ENCODE measurements at regions not wholly inside any gene's neighbourhood (a gene's known extent, or its start where the extent isn't known, plus 50 kb on each side); places are given as distances from the start of the nearest gene placed in this dataset.

DNA sequence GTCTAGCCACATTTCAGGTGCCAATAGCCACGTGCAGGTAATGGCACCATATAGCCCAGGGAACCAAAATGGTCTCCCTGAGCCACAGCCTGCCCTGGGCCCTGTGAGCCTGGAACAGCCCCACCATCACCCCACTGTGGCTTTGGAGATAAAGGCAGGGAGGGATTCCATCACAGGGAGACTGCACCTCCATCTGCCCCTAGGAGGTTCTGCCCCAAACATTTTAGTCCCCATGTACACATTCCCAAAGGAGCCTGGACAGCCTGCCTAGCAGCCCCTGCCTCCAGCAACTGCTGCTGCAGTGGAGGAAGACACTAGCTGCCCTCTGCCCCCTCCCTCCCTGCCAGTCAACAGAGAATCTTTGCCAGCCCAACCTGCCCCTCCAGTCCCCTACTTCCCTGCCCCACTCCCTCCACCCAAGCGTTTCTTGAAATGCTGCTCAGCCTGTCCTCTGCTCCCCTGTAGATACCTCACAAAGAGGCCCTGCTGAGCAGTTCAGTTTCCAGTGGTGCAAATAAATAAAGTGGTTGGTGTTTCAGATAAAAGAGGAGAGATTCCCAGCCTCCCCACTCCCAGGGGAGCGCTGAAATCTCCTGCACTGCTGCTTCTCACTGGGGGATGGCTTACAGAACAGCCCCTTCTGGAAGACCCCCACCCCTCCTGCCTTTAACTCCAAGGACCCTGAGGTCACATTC, 921.8 kb downstream of the UQCRFS1 start:
- DNase-seq (ENCODE audit: low read depth), result no peak

DNA sequence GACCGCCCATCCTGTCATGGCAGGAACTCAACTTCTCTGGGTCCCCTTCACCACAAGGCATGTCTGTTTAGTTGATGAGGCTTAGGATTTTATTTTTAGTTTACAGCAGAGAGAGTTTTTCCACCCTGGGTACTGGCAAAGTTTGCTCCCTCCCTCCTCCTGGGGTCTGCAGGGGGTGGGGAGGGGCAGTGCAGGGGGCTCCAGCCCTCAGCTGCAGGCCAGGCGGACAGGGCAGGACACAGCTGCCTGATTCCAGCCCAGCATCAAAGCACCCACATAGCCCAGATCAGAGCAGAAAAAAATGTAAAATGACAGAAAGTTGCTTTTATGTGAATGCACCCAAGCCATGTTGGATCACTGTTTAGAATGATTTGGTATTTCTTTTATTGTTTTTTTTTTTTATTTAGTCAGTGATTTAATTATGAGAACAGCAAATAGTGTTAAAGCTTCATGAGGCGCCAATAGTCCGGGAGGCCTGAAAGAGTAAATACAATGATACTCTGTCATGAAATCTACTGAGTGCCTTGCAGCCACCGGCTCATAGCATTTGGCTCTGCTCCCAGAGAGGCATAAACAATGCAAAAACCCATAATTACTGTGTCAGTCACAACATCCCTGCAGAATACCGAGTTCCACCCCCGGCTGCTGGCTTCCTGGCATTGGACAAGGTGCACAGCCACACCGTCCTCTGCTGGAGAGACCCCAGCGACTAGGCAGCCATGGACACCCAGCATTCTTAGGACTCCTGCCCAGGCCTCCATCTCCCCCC, 923.5 kb downstream of the UQCRFS1 start:
- no peak for DNase-seq (ENCODE audit: low read depth)

DNA sequence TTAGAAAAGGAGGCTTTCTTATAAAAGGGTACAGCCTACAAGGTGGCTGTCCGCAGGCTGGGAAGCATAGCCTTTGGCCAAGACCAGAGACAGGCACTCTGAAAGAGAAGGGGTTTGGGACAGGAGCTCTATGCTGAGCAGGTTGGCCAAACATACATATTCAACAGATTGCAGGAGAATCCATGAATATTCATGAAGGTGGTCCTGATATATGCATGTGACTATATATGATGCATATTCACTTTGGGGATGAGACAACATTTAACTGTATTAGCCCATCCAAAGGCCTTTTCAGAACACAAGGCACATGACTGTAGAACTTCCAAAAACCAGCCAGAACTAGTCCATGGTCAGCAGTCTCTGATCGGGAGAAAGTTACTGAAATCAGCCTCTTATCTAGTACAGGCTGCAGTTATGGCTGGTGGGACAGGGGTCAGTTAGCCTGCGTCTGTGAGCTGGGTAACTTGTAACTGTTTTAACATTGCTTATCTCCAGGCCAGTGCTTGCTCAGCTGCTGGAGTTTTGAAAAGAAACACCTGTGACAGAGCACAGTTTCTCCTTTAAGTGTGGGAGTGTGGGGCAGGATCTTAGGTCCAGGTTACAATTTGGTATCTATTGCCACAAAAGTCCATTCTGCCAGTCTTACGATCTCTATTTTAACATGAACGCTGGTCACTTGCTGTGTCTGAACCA, 924.2 kb downstream of the UQCRFS1 start:
- no peak for DNase-seq (ENCODE audit: low read depth)

DNA sequence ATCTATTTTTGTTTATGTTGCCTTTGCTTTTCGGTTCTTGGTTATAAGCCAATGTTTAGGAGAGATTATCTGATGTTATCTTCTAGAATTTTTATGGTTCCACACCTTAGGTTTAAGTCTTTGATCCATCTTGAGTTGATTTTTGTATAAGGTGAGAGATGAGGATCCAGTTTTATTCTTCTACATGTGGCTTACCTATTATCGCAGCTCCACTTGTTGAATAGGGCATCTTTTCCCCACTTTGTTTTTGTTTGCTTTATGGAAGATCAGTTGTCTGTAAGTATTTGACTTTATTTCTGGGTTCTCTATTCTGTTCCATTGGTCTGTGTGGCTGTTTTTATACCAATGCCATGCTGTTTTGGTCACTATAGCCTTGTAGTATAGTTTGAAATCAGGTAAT, 927.0 kb downstream of the UQCRFS1 start:
- no peak for DNase-seq (ENCODE audit: low read depth)

DNA sequence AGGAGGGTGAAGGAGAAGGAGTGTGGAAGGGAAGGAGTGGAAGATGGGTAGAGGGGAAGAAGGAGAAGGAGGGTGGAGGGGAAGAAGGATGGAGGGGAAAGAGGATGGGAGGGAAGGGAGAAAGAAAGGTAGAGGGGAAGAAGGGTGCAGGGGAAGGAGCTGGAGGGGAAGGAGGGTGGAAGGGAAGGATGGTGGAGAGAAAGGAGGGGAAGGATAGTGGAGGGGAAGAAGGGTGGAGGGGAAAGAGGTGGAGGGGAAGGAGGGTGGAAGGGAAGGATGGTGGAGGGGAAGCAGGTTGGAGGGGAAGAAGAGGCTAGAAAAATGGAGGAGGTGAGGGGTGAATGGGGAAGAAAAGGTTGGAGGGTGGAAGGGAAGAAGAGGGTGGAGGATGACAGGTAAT, 927.9 kb downstream of the UQCRFS1 start:
- no peak for DNase-seq (ENCODE audit: low read depth)

DNA sequence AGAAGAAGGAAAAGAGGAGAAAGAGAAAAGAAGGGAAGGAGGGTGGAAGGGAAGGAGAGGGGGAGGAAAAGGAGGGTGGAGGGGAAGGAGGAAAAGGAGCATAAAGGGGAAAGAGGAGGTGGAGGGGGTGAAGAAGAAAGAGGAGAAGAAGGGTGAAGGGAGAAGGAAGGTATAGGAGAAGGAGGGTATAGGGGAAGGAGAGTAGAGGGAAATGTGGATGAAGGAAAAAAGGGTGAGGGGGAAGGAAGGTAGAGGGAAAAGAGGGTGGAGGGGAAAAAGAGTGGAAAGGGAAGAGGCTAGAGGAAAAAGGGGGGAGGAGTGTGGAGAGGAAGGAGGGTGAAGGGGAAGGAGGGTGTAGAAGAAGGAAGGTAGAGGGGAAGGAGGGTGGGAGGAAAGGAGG, 928.6 kb downstream of the UQCRFS1 start:
- no peak for DNase-seq (ENCODE audit: low read depth)

DNA sequence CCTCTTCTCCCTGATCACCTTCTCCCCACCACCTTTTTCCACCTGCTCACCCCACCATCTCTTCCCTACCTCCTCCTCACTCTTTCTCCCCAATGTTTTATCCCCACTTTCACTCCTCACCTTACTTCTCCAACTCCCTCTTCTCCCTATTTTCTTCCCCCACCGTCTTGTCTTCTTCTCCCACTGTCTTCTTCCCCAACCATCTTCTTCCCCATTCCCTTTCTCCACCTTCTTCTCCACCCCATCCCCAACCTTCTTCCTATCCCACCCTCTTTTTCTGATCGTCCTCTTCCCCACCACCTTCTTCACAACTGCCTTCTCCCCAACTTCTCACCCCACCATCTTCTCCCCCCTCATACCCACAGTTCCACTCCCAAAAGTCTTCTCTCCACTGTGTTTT, 929.4 kb downstream of the UQCRFS1 start:
- DNase-seq (ENCODE audit: low read depth), result no peak

DNA sequence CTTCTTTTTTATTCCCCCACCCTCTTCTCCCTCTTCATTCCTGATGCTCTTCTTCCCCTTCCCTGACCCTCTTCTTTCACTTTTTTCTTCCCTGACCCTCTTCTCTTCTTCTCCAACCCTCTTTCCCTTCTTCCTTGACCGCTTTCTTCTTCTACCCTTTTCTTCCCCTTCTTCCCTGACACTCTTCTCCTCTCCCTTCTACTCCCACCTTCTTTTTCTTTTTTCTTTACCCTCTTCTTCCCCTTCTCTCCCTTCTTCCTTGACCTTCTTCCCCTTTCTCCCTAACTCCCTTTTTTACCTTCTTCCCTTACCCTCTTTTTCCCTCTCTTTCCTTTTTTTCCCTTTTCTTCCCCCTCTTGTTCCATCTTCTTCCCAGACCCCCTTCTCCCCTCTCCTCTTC, 931.3 kb downstream of the UQCRFS1 start:
- no peak for DNase-seq (ENCODE audit: low read depth)

DNA sequence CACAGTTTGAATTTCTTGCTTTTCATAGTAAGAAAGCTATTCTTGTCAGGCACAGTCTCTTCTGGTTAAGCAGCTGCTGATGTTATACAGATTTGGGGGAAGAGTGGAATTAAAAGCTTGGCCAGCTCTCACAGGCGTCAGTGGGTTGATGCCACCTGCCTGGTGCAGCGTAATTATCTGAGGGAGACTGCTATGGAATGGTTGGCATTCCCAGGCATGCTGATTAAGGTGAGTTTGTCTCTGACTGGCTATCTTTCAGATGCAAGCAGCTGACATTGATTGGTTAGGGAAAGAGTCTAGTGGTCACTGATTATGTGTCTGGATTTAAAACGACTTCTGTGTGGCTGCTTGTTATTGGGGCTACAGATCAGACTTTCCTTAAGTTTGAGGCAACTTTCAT, 948.4 kb downstream of the UQCRFS1 start:
- DNase-seq (ENCODE audit: low read depth), result no peak

DNA sequence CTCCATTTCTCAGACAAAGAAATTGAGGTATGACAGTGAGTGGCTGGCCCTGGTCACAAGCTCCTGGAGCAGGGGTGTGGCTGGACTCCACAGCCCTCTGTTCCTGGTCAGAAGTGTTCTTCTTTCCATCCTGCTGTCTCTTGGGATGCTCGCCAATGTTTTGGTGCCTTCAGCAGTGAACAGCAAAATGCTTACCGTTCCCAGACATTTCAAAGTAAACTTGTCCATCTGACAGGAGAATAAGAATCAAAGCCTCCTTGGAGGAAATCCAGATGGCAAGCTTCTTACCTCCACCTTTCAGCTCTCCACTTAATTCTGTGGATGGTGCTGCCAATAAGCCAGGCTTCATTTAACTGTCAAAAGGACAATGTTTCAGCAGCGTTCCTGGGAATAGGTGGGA, 954.1 kb downstream of the UQCRFS1 start:
- DNase-seq (ENCODE audit: low read depth), result no peak

DNA sequence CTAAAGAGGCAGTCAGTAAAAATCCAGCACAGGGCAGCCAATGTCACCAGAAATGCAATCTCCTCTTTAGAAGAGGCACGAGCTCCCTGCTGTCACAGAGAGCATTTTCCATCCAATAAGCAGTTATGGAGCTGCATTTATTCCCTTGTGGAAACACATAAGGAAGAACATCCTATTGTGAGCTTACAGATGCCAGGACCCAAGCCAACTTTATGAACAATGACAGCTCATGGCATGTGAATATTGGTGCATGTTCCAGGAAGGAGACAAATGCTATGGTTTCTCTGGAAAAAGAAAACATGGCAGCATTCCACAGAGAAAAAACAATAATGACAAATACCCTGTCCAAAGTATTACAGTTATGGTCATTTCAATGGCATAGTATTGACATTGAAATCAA, 955.6 kb downstream of the UQCRFS1 start:
- DNase-seq (ENCODE audit: low read depth), result no peak

DNA sequence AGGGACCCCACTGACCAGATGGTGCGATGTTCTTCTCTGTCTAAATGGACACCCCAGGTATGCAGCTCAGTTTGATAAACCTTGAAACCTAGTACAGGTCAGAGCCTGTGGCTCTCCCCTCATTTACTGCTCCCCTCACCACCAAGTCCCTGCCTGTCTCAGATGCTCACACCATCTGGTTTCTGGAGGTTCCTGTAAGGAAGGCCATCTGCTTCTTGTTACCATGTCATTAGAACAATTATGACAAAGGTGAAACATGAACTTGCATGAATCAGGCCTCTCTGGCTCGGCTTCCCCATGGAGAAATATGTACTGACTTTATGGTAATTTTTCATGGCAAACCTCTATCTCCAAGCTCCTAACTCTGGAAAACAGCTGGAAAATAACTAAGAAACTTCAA, 965.7 kb downstream of the UQCRFS1 start:
- no peak for DNase-seq (ENCODE audit: low read depth)

DNA sequence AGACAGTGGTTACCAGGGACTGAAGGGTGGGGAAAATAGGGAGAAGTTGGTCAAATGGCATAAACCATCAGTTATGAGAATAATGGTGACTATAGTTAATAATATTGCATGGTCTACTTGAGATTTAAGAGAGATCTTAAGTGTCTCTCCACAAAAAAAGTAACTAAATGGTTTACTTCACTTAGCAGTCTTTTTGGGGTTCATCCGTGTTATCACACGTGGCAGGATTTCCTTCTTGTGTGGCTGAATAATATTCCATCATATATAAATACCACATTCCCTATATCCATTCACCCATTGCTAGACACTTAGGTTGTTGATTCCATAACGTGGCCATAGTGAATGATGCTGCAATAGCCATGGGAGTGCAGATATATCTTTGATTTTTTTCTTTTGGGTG, 967.0 kb downstream of the UQCRFS1 start:
- no peak for DNase-seq (ENCODE audit: low read depth)

DNA sequence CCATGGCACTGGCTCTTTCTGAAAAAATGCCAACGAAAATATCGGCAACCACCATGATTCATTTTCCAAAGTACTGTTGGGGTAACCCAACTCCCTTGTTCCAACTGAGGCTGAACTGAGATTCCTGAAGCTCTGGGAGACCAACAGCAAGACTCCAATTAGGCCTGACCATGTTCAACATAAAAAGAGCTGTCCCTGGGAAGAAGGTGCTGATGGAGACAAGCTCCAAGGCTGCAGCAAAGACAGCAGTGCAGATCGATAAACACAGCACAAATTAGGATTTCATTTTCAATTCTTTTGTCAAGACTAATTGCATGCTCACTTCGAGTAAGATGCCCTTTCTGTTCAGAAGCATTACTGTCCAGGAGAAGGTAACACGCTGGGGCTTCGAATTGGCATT, 968.0 kb downstream of the UQCRFS1 start:
- DNase-seq (ENCODE audit: low read depth), result no peak

DNA sequence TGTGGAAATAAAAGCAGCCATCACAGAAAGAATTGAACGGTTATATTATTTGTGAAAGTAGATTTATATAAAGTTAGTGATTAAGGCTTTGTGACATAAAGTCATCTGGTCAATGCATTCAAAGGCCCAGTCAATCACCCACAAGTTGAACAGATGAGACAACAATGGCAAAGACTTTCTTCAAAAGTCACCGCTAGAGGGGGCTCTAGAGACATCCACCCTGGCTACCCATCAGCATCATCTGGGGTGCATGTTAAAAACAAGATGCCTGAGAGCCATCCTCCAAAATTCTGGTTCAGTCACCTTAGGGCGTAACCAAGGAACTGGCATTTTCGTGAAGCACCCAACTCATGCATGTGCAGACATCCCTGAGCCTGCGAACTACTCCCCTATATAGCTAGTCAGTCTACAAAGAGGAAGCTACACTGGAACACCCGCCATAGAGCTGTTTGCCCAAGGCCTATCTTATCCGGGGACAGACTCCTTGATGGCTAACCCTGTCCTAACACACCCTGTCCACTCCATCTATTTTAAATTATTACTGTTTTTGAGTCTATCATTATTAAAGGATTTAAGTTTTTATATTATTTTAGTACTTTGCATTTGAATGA, 970.5 kb downstream of the UQCRFS1 start:
- DNase-seq (ENCODE audit: low read depth), result no peak

DNA sequence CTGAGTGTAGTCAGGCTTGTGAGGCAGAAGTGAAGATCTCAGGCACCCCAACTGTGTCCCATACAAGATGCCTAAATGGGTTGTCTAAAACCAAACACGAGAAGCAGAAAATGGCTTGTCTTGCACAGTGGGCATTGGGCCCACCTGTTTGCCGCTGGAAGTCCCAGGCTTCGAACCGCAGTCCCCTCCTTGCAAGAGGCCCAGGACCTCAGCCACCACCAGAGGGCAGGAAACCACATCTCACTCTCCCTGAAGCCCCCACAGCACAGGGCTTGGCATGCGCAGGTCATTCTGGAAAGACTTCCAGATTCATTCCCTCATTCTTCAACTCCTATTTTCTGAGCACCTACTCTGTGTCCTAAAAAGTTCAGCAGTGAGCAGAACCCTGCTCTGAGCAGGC, 973.7 kb downstream of the UQCRFS1 start:
- no peak for DNase-seq (ENCODE audit: low read depth)

DNA sequence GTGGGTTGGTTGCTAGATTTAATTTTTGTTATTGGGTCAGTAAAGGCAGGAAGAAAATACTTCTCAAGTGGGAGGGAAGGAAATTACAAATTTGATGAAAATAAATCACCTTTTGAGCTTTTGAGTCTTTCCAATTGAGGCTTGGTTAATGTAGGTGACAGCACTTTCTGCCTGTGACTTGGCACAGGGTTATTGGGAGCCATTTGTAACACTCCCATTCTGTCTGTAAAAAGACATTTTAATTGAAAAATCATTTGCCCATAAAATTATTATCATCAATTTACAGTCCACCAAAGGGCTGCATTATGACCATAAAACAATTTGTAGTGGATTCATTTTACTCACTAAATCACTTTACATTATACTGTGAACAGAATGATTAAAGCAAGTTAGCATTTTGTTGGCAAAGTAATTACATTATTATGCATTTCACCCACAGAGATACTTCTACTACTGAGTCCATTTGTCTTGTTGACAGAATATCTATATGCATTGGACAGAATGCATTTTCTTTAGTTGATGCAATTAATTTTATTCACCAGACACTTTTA, 974.6 kb downstream of the UQCRFS1 start:
- no peak for DNase-seq (ENCODE audit: low read depth)

DNA sequence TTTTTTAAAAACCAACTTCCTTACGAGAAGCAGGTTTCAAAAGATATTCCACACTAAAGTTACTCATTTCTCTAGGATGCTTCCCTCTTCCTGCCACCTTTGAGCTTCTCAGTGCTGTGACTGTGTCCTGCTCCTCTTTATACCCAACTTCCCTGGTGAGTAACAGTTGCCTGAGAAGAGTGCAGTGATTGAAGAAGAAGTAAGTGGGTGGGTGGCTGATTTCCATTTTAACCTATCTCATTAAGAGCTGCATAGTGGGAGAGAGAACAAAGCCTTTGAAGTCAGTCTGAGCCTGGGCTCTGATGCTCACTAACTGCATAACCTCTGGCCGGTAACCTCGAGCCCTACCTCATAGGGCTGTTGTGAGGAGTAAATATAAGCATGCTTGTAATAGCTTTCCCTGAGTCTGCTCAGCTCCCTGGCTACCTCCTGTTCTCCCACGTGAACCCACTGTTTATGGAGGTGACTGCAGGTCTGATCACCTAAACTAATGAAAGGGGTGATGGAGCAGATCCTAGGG, 977.3 kb downstream of the UQCRFS1 start:
- DNase-seq (ENCODE audit: low read depth), result no peak

DNA sequence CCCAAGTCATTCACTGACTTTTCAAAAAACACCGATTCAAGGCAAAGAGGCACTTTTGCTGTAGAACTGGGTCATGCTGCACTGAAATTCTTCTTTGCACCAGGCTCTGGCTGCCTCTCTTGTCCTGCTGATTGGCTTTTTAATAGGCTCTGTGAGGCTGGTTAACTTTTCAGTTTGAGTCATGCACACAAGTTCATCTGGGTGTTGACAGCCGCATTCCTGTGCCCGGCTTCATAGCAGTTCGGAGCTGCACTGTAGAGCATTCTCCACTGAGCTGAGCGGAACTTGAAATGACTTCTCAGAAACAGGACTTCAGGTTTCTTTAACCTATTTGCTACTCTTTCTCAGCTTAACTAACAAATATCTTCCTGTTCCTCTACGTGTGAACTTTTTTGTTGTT, 978.3 kb downstream of the UQCRFS1 start:
- no peak for DNase-seq (ENCODE audit: low read depth)

DNA sequence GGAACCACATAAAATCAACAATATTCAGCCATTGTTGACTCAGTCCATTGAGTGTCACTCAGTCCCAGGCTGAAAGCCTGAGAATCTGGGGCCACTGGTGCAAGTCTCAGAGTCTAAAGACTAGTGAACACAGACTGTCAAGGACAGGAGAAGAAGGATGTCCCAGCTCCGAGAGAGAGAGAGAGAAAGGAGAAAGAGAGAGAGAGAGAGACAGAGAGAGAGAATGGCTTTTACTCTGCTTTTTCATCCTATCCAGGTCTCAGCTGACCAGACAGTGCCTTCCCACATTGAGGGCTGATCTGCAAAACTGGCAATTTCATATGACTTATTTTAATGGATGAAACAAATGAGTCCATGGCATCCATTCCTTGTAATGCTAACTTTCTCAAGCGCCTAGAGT, 984.1 kb downstream of the UQCRFS1 start:
- DNase-seq (ENCODE audit: low read depth), result no peak

DNA sequence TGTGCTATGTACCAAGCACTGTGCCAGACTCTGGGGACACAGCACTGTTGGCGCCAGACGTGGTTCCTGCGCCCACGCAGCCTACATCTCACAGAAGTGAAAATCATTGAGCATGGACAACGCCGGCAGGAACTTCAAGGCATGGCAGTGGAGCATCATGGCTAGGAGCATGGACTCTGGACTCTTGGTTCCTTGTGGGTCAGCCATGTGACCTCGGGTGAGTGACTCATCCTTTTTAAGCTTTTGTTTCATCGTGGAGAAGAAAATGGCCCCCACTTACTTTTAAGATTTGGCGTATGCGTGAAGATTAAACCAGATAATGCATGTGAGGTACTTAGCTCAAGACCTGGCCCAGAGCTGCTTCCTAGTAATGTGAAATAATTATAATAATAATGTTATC, 988.5 kb downstream of the UQCRFS1 start:
- DNase-seq (ENCODE audit: low read depth), result no peak

DNA sequence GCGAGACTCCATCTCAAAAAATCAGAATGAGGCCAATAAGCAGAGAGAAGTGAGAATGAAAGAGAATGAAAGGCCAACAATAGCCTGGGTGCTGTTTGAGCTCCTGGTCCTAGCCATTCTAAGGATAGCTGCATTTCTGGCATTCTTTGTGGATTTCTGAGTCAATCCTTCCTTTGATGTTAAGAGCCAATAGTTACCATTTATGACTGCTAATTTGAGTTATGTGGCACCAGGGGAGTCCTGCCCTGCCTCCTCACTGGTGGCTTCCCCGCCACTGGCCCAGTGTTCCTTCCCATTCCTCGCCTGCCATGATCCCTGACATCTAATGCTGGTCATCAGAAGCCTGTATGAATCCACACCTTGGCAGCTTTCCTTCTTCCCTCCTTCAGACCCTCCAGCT, 991.2 kb downstream of the UQCRFS1 start:
- no peak for DNase-seq (ENCODE audit: low read depth)

Measured in stimulated activated CD8-positive, alpha-beta memory T cell treated with anti-CD3 and anti-CD28 coated beads, Interleukin-12 subunit alpha, Interleukin-12 subunit beta, amount 100 ng/mL, for 1 hour (primary cell).